Renal pelvis (tissue), 1 donor: ENCODE measurements at regions not wholly inside any gene's neighbourhood (a gene's known extent, or its start where the extent isn't known, plus 50 kb on each side); places are given as distances from the start of the nearest gene placed in this dataset.

Experiments used
- DNase-seq: peaks from one replicate; pipeline ENCODE4 v3.0.0-alpha.2; 2013

DNA sequence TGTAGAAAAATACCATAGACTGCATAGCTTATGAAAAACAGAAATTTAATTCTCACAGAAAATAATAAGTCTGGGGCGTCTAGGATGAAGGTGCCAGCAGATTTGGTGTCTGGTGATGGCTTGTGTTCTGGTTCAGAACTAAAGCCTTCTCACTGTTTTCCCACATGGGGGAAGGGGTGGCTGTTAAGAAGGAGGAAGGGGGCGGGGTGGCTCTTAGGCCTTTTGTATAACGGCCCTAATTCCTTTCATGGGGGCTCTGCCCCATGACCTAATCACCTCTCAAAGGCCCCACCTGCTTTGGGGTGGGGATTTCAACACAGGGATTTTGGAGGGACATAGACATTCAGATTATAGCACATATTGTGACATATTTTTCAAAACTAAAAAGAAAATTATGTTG lies 173.2 kb upstream of the TECRL start:
- DNase-seq, result no peak

DNA sequence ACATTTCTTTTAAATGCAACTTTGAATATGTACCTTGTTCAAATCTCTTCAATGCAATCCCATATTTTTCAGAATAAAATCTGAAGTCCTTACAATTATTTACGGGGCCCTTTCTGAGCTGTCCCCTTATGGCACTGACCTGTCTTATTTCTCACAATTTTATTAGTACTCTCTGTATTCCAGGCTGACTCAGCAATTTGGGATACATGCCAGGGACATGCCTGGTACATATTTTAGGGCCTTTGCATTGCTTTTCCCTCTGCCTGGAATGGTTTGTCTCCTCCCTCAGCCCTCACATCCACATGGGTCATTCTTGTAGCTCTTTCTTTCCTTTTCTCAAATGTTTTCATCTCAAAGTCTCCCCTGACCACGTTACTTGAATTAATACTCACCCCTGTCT lies 172.2 kb upstream of the TECRL start:
- no peak for DNase-seq

DNA sequence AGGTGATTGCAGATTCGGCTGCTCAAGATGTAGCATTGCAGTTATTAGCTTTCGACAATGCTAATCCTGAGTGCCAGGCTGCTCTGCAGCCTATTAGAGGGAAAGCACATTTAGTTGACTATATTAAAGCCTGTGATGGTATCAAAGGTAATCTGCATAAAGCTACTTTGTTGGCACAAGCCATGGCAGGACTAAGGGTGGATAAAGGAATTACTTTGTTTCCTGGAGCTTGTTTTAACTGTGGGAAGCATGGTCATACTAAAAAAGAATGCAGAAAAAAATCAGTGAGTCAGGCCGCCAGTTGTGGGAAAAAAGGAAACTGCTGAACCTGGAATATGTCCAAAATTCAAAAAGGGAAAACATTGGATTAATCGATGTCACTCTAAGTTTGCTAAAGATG lies 154.9 kb upstream of the TECRL start:
- DNase-seq, result no peak

DNA sequence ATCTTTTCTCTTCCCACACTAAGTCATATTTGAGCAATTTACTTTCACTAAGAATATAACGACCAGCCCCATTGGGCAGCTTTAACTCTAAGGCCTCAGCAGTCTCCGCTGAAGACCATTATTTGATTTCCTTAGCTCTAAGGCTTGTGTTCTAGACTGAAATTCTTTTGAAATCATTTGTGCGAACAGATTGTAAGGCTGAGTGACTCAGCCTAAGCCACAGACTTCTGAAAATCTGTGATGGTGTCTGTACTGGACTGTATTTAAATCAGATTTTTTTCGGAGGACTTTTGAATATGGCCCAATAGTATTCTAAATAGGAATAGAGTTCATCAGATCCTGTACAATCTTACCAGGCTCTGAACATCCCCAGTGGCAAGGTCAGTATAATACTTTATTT lies 150.3 kb upstream of the TECRL start:
- DNase-seq, result no peak

DNA sequence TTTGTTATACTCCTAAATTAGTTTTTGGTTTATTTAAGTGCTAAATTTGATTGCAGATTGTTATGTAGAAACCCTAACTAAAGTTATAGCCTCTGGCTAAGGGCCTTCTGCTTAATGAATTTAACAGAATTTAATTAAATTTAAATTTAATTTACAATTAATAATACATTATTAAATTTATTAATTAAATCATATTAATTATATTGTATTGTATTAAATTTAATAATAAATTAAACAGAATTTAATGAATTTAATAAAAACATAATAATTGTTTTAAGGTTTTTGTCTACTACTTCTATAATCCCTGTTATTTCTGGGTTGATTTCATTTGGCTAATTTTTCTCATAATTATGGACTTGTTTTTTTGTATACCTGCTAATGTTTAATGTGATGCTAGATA lies 141.9 kb upstream of the TECRL start:
- no peak for DNase-seq

DNA sequence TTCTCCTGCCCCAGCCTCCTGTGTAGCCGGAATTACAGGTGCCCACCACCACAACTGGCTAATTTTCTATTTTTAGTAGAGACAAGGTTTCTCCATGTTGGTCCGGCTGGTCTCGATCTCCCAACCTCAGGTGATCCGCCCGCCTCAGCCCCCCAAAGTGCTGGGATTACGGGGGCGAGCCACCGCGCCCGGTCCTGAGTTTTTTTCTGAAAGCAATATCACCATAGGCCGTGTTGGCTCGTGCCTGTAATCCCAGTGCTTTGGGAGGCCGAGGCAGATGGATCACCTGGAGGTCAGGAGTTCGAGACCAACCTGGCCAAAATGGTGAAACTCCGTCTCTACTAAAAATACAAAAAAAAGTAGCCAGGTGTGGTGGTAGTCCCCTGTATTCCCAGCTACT lies 136.3 kb upstream of the TECRL start:
- no peak for DNase-seq

DNA sequence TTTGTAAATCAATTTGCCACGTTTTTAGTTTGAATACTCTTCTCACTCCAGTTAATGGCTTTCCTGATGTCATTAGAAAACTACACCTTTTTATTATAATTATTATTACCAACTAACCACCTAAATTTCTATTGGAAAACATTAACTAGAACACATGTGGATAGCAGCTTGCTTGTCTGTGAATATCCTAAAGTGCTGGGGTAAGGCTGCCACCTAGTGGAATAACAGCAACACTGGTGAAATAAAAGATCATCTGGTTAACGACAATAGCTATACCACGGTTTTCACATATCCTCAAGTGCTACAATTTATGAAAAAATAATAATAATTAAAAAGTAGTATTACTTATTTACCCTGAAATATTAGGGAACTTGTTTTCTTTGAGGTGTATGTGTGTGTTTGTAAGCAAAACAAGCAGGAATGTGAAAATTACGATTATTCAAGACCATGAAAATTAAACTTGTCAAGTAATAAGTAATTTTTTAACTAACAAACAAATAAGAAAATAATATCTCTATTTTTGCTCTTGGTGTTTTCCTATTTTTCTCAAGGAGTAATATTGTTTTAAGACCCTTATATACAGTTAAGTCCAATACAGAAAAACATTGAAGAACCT lies 130.1 kb upstream of the TECRL start:
- peak; percentile 64 for DNase-seq

DNA sequence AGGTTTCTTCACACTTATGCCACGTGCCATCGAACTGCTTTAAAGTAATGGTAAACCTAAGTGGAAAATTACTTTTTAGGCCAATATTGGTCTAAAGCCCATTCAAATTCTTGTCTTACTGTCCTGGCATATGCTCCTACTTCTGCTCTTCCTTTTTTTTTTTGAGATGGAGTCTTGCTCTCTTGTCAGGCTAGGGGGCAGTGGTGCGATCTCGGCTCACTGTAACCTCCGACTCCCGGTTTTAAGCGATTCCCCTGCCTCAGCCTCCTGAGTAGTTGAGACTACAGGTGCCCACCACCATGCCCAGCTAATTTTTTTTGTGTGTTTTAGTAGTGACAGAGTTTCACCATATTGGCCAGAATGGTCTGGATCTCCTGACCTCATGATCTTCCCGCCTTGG lies 129.0 kb upstream of the TECRL start:
- DNase-seq, result no peak

DNA sequence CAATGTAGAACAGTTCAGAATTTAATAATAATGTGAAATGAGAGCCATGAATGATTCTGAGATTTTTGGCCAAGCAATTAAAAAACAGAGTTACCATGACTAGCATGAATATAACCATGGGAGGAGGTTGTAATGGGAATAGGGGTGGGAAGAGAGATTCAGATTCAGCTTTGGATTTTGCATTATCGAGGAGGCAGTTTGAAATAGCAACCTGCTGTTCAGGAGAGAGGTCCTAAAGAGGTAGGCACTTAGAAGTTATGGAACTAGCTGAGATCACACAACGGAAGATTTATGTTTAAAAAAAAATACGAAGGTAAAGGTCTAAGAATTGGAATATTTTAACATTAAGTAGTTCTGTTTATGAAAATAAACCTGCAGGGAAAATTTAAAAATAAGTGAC lies 124.4 kb upstream of the TECRL start:
- DNase-seq, result no peak

DNA sequence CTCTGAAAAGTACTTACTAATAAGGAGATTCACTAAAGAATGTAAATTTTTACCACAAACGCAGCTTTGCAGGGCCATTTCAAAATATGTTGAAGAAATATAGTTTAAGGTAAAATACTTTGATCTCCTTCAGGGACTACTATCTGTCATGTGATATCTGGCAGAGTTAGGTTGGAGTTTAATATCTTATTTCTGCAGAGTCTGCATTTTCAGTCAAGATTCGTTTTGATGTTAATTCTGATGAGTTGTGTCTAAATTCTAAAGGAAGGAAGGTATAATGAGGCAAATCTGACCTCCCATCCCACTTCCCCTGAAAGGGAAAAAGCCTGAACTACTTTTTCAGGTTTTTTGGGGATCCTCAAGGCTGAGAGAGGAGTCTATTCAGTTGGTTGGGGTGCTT lies 123.9 kb upstream of the TECRL start:
- no peak for DNase-seq

DNA sequence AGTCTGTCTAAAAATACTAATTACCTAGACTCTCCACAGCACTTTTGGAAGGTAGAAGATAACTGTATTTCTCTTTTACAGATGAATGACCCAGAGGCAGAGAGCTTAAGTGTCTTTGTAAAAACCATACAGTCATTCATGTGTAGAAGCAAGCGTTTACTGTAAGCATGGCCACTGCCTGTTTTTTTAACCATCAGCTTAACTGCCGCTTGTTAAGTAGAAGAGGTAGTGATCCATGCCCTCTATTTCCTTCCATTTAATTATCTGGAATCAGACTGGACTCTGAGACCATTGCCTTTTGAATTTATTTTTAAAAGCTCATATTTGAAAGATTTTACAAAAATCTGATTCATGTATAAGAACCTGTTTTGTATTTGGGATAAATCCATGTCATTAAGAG lies 111.2 kb upstream of the TECRL start:
- DNase-seq, result peak; percentile 22

DNA sequence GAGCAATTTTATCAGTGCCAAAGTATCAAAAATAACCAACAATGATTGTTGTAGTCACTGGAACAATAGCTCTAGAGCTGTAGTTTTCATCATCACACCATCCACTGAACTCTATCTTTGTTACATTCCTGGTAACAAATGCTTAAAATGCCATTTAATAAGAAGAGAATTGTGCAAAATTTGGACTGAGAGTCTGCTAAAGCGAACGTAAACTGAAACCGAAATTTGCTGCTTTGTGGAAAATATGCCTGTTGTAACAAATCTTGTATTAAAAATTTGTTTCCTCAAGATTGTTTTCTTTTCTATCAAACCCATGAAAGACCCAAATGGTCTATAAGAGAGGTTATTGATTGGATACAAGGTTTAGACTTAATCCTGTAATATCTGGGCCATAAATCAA lies 109.3 kb upstream of the TECRL start:
- no peak for DNase-seq

DNA sequence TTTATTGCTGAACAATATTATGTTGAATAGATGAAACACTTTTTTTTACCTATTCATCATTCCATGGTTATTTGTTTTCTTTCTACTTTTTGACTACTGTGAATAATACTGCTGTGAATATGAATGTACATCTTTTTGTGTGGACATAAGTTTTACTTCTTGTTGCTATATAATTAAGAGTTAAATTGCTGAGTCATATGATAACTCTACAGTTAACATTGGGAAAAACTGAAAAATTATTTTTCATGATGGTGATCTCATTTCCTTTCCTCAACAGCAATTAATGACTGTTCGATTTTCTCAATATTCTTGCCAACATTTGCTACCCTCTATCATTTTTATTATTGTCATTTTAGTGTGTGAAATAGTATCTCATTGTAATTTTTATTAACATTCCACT lies 106.9 kb upstream of the TECRL start:
- DNase-seq, result no peak

DNA sequence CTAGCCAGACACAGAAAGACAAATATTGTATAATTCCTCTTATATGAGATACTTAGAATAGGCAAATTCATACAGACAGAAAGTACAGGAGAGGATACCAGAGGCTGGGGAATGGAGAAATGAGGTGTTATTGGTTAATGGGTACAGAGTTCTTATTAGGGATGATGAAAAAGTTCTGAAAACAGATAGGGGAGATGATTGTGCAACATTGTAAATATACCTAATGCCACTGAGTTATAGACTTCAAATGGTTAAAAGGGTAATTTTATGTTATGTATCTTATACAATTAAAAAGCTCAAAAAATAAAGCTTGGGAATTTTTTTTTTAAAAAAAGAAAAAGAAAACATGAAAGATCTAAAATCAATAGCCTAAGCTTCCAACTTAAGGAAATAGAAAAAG lies 98.8 kb upstream of the TECRL start:
- no peak for DNase-seq

DNA sequence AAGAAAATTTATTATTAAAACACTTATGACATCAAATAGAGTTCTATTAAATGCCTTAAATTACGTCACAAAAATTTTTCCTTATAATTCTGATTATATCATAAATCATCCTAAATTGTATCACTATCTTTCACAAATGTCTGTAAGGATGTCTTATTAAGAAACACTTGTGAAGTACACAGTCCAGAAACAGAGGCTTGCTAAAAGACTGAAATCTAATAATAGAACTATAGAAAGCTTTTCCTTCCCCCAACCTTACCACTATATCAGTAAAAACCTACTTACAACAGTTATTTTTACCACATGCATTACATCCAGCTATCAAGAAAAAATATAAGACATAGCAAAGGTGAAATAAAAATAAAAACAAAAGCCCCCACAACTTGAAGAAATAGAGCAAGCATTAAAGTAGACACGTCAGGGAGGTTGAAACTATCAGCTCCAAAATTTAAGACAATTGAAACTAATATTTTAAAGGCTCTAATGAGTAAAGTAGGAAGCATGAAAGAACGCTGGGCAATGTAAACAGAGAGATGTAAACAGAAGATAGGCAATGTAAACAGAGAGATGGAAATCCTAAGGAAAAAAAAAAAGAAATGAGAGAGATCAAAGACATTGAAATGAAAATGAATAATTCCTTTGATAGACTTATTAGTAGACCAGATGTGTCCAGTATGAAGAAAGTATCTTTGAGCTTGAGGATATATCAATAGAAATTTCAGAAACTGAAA lies 94.9 kb upstream of the TECRL start:
- DNase-seq, result no peak

DNA sequence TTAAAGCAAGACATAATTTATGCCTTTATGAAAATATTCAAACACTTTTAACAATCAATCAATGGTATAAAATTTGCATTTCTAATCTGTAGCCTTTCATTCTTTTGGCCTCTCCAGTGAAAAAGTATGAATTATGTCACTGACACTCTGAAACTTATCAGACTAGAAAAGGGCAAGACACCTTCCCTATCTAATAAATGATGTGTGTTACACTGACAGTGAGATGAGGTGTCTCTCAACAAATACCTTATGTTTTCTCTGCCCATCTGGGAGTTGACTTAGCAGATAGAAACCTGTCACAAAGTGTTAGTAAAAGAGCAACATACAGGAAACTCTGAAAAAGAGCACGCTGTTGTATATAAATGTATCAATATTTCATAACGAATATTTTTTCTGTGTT lies 94.2 kb upstream of the TECRL start:
- no peak for DNase-seq

DNA sequence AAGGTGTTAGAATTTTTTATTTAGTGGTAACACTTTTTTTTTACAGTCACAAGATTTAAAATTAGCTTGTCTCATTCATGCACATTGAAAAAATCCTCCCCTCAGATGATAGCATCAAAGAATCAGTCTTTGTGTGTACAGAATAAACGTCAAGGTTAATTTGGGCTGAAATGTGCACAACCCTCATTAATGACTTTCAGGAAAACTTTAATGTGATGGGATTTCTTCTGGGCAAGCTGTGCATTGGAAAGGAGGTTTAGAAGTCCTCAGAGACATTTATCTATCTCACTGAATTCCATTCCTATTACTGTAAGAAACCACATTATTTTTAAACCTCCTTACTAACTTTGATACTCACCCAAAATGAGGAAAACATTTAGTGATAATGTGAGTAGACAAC lies 88.2 kb upstream of the TECRL start:
- no peak for DNase-seq

DNA sequence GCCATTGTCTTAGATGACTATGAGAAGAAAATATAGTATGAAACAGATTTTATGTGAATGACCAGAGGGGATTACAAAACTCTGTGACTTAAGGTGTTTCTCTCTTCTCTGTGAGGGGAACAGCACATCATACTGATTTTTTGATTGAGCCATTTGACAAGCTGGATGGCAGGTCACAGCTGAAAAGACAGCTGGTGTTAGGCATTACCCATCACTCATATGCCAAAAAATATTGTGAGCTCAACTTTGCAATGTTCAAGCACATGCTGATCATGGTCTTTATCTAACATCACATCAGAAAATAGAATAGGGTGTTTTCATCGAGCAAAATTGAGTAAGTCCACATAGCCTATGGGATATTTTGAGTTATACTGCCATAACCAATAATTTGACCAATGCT lies 86.7 kb upstream of the TECRL start:
- DNase-seq, result no peak

DNA sequence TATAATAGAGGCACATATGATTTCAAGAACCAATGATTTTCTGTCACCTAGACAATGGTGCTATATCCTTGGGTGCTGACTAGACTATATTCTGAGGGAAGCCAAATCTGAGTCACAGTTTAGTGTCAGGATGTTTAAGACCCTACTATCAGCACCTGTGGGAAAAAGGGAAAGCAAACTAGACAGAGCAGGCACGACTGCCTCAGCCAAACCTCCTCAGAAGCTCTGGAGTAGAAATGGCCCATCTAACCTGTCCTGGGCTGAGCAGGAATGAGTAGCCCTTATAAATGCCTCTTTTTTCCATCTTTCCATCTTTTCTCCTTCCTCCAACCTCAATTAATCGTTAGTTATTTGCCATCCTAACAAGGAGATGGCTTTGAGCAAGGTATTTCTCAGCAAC lies 80.4 kb upstream of the TECRL start:
- DNase-seq, result no peak

DNA sequence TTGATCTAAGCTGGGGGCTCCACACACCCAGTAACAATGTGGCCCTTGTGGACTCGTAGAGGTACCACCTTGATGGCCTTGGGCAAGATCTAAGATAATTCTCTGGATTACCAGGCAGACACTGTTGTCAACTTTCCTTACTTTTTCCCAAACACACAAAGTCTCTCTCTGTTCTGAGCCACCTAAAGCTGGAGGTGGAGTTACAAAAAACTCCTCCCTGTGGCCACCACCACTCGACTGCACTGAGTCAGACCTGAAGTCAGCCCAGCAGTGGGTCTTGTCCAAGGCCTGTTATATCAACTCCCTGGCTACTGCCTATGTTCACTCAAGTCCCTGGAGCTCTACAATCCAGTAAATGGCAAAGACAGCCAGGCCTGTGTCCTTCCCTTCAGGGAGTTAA lies 70.1 kb upstream of the TECRL start:
- no peak for DNase-seq

DNA sequence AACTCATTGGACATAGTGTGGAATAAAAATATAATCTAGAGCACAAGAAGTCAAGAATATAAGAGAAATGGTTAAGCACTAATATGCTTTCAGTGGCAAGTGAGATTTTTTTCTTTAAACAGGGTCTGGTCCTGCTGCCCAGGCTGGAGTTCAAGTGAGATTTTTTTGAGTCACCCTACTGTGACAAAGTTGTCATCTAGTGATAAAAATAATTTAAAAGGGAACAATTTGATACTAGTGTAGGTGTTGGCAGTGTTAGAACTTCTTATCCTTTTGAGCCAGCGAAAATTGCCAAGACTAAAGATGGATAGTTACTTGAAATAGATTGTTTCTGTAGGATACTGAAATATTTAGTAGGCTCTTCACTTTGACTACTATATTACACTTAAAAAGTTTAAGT lies 67.9 kb upstream of the TECRL start:
- DNase-seq, result no peak

DNA sequence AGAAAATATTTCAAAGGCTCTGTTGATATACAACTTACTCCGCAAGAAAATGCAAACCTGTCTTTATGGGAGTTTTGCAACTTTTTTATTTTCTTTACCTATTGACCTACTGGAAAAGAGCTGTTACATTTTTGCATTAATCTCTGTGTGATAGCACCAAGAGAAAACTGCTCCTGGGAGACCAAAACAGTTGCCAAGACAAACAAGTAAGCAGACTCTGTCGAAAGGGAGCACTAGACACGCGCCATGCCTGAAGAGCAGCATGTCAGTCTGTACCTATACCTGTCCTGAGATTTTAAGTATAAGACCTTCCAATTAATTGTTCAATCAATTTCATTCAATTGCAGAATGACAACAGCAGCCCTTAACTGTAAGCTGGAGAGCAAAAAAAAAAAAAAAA lies 56.0 kb upstream of the TECRL start:
- DNase-seq, result no peak

DNA sequence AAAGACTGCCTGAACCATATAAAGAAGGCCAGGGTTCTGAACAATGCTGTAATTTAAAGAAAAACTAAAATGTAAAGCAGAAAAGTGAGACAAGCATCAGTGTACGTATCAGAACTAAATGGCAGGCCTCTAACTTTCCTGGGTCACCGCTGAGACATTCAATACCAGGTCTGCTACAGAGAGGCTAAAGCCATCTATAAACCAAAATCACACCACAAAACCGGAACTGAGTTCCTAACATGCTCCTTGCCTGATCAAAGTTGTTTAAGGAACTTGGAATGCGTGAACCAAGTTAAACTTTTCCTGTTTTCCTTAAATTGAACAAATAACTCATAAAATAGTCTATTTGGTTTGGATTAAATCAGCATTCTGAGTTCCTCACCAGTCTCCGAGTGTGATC lies 55.3 kb upstream of the TECRL start:
- peak; percentile 14 for DNase-seq
